Right forelimb (tissue), 1 donor: ENCODE measurements at regions not wholly inside any gene's neighbourhood (a gene's known extent, or its start where the extent isn't known, plus 50 kb on each side); places are given as distances from the start of the nearest gene placed in this dataset.

Experiments
- DNase-seq: peaks from one replicate; pipeline ENCODE4 v3.0.0-alpha.2; 2018

DNA sequence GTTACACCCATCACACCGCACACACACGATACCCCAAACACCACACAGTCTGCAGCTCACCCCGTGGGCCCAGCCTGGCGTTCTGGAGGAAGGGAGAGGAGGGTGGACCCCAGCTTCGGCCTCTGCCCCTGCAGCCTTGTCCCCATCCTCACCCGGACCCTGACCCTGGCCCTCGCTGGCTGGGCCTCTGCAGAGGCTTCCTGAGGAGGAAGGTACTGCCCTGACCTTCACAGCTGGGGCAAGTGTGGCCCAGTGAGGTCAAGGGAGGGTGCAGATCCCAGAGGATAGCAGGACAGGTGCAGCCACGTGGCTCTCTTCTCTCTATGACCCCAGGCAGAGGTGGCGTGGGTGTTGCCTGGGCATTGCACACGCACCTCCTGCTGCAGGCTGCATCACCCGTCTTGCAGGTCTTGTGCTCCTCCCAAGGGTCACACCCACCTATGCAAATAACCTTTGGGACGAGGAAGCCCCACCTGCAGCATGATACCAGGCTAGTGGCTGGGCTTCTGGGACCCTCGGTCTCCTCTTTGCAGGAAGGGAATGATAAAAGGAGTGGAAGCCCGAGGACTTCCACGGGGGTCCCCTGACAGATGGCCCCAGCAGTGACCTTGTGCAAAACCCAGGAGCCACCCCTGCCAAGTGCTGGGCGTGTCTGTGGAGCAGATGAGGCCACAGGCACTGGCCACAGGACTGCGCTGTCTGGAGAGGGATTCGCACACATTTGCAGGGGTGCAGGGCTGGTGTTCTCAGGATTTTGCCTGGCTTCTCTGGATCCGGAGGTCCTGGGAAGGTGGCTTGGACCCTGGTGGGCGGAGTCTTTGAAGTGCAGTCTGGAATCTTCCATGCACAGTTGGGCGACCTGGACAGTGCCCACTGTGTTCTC lies 1241.5 kb downstream of the BRD1 start:
- DNase-seq, result no peak

GRCh38 chr22:48584170-48584569 lies 1243.5 kb downstream of the BRD1 start:
- no peak for DNase-seq

DNA sequence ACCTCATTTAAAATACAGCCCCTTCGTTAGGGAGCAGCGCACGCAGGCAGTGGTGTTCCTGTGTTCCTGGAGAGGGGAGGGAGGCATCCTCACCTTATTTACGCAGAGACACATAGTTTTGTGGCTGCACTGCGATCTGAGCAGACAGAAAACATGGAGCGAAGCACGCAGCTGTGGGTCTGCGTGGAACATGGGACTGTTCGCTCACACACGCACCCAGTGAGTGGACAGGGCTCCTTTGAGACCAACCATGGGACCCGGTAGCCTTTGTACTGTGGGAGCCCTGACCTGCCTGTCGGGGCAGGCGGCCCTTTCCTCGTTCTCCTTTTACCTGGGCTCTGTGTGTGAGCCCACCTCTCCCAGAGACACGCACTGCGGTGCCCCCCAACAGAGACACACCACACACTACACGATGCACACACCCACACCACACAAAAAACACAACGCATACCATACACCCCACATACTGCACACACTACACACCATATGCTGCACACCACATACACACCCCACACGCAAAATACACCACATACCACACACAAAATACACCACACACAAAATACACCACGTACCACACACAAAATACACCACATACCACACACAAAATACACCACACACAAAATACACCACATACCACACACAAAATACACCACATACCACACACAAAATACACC lies 1245.7 kb downstream of the BRD1 start:
- no peak for DNase-seq

DNA sequence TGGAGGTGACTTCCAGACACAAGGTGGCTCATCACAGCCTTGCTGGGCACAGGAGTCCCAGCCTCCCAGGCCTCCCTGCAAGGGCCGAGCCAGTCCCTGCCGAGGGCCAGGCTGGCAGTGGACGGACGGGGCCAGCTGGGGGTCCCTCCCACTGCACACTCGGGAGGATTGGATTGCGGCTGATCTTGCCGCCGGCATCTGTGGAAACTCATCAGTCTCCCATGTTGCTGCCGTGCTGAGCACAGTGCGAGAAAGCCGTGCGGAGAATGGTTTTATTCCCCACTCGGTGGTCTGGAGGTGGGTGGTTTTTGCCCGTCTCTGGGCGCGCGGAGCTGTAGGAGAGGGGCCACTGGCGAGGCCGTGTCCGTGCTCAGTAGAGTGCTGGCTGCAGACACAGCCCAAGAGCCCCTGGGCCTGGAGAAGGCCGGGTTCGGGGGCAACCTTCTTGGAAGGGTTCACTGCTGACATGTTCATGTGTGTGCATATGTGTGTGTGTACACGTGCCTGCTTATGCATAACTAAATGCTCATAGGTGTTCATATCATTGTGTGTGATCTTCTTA lies 1246.4 kb downstream of the BRD1 start:
- DNase-seq, result no peak

- no peak for DNase-seq
Observed at GRCh38 chr22:48580481-48580970, 1247.1 kb downstream of the BRD1 start.

DNA sequence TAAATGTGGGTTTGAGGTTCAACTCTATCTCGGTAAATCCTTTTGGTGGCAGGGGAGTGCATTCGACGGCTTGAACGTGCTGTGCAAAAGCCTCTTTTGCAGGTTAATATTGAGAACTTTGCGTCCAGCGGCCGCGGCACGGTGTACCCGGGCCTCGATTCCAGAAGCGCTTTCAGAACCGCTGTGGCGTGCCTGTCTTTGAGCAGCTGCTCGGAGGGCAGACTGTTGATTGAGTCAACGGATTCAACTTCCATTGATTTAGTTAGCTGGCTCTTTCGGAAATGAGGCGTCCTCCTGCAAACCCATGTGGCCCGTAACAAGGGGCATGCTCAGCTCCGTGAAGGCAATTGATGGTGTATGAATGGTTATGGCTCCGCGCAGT lies 1247.8 kb downstream of the BRD1 start:
- no peak for DNase-seq

GRCh38 chr22:48579043-48579927 lies 1248.4 kb downstream of the BRD1 start:
- DNase-seq, result peak; percentile 58

GRCh38 chr22:48578138-48579042 lies 1249.3 kb downstream of the BRD1 start:
- no peak for DNase-seq

- no peak for DNase-seq
Observed at GRCh38 chr22:48577691-48578090, 1250.0 kb downstream of the BRD1 start.

DNA sequence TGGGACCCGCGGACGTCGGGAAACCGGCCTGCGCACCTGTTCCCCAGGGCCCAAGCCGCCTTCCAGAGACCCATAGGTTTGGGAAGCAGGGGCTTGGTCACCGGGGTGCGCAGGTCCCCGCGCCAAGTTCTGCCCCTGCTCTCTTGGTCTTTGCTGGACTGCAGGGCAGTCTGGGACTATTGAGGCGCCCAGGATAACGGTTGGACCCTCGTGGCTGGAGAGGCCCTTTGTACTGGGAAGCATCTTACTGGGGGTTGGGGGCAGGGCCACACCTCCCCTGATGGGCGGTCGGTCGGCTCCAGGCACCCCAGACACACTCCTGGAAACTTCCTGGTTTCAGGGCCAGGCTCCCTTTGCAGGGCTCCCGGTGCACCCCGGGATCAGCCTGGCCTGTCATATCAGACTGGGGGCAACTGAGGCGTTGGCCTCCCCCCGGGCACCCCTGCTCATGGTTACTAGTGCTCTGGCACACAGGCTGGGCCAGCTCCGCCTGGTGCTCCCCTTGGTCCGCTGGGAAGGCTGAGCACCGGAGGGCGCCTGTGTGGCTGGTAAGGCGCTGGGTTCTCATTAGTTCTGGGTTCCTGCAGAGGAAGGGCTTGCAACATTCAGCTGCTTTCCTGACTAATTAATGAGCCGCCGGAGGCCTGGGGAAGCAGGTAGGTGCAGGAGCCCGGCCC lies 1250.5 kb downstream of the BRD1 start:
- no peak for DNase-seq

- DNase-seq, result peak; percentile 79
Observed at GRCh38 chr22:48576333-48577013, 1251.2 kb downstream of the BRD1 start.

DNA sequence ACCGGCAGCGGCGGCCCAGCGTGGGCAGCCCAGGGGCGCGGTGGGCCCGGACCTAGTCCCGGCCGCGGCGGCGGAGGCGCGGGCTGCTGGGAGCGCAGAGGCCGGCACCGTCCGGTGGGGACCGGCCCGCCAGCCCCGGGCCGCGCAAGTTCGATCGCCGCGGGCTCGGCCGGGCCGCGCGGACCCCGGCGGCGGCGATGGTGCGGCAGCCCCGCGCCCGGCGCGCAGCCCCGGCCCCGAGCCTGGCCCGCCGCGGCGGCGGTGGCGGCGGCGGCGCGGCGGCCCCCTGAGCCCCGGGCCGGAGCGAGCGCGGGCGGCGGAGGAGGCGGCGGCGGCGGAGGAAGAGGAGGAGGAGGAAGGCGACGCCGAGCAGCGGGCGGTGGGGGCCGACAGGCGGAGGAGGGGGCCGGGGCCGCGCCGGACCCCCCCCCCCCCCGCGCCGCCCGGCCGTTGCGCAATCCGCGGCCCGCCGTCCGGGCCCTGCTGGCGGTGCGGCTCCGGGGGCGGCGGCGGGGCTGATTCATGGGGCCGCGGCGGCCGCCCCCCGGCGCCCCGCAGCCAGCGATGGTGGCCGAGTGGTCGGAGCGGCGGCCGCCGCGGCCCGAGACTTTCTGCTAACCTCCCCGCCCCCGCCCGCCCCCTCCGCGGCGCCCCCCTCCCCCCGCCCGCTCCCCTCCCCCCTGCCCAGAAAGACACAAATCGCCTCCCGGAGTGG lies 1251.9 kb downstream of the BRD1 start:
- no peak for DNase-seq

GRCh38 chr22:48574776-48575617 lies 1252.7 kb downstream of the BRD1 start:
- peak; percentile 74 for DNase-seq

- no peak for DNase-seq
Observed at GRCh38 chr22:48573766-48574165, 1253.9 kb downstream of the BRD1 start.

DNA sequence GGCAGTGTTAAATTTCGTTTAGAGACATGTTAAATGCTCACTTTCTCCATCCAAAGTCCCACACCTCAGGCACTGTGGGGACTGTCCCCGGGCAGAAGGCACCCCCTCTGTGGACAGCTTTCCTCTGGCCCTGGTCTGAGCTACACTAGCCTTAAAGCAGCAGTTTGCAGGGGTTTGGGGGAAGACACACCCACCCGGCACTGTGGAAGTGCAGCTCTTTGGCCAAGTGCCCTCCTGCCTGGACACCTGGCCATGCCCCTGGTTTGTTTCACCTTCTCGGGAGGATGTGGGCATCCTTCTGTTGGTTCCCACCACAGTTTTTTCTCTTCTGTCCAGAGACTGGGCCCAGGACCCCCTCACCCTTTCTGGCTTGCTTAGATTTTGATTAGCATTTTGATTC lies 1254.7 kb downstream of the BRD1 start:
- no peak for DNase-seq

GRCh38 chr22:48570912-48571311 lies 1256.8 kb downstream of the BRD1 start:
- no peak for DNase-seq

DNA sequence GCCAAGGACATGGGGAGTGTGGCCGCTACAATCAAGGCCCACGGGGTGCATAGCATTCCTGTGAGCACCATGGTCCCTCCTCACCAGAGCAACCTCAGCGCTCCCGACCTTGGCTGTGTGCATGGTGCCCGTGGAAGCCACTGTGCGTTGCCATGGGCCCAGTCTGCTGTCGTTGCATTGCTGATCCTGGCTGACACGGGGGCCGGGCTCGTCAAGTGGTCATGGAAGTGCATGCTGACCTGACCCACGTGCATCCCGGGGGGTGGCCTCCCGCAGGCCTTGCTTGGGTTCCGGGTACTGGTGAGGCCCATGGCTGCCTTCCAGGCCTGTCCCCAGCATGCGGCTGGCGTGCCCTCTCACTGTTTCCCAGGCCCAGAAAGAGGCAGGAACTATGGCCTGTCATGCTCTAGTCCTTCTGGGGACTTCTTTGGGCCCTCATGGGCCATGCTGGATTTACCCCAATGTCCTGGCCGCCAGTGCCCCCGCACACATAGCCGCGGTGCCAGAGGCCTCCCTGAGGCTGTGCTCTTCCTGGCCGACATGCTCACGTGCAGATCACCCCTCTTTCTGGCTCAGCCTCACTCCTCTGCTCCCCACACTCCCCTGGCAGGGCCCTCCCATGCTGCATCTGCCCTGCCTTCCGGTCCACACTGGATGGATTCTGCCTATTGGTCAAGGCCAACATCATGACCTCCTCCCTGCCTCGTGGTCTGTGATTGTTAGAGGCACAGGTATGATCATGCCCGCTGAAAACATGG lies 1258.0 kb downstream of the BRD1 start:
- DNase-seq, result no peak

DNA sequence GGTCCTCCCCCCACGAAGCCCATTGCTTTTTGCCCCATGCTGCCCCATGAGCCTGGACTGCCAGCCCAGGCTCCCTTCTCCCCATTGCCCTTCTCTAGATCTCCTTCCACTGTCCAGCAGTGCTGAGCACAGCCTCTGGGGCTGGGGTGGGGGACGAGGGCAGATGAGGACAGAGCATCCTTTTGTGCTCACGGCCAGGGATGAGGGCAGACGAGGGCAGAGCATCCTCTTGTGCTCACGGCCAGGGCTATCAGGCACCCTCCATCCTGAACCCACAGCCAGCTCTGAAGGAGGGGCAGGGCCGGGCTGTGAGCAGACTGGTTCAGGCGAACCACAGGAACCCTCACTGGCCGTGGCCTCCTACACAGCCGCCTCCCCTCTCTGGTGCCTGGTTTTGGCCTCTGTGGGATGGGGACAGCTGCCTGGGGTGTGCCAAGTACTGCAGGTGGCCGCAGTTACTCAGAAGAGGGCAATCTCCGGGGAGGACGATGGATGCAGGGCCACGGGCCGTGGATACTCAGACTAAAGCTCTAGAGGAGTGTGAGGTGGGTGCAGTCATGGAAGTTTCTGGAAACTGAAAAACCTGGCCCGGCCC lies 1258.8 kb downstream of the BRD1 start:
- DNase-seq, result no peak
